ENCODE measurements at regions not wholly inside any gene's neighbourhood (a gene's known extent, or its start where the extent isn't known, plus 50 kb on each side); places are given as distances from the start of the nearest gene placed in this dataset.

- TF ChIP-seq, protein P1, sequence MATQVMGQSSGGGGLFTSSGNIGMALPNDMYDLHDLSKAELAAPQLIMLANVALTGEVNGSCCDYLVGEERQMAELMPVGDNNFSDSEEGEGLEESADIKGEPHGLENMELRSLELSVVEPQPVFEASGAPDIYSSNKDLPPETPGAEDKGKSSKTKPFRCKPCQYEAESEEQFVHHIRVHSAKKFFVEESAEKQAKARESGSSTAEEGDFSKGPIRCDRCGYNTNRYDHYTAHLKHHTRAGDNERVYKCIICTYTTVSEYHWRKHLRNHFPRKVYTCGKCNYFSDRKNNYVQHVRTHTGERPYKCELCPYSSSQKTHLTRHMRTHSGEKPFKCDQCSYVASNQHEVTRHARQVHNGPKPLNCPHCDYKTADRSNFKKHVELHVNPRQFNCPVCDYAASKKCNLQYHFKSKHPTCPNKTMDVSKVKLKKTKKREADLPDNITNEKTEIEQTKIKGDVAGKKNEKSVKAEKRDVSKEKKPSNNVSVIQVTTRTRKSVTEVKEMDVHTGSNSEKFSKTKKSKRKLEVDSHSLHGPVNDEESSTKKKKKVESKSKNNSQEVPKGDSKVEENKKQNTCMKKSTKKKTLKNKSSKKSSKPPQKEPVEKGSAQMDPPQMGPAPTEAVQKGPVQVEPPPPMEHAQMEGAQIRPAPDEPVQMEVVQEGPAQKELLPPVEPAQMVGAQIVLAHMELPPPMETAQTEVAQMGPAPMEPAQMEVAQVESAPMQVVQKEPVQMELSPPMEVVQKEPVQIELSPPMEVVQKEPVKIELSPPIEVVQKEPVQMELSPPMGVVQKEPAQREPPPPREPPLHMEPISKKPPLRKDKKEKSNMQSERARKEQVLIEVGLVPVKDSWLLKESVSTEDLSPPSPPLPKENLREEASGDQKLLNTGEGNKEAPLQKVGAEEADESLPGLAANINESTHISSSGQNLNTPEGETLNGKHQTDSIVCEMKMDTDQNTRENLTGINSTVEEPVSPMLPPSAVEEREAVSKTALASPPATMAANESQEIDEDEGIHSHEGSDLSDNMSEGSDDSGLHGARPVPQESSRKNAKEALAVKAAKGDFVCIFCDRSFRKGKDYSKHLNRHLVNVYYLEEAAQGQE (IDR thresholded peaks at IDR 0.05; ENCODE audit: unreplicated experiment), result no peak
- TF ChIP-seq JUNB (IDR thresholded peaks at IDR 0.05; ENCODE audit: unreplicated experiment) (no peak), CREB1 (CRISPR knock-in tag; IDR thresholded peaks at IDR 0.05; ENCODE audit: low read depth) (no peak), ZNF331 (CRISPR knock-in tag; IDR thresholded peaks at IDR 0.05; ENCODE audit: low read depth) (no peak), NANOG (IDR thresholded peaks at IDR 0.05; ENCODE audit: borderline replicate concordance) (no peak), STAT1 (IDR thresholded peaks at IDR 0.05; ENCODE audit: unreplicated experiment) (no peak), ZNF114 (CRISPR knock-in tag; IDR thresholded peaks at IDR 0.05) (no peak), POLR2AphosphoS5 (IDR thresholded peaks at IDR 0.05; ENCODE audit: low read depth) (no peak), EZH2 (IDR thresholded peaks at IDR 0.05; ENCODE audit: low read depth, unreplicated experiment) (no peak)
- TF ChIP-seq, protein P2, sequence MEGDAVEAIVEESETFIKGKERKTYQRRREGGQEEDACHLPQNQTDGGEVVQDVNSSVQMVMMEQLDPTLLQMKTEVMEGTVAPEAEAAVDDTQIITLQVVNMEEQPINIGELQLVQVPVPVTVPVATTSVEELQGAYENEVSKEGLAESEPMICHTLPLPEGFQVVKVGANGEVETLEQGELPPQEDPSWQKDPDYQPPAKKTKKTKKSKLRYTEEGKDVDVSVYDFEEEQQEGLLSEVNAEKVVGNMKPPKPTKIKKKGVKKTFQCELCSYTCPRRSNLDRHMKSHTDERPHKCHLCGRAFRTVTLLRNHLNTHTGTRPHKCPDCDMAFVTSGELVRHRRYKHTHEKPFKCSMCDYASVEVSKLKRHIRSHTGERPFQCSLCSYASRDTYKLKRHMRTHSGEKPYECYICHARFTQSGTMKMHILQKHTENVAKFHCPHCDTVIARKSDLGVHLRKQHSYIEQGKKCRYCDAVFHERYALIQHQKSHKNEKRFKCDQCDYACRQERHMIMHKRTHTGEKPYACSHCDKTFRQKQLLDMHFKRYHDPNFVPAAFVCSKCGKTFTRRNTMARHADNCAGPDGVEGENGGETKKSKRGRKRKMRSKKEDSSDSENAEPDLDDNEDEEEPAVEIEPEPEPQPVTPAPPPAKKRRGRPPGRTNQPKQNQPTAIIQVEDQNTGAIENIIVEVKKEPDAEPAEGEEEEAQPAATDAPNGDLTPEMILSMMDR (conservative IDR thresholded peaks at IDR 0.05; ENCODE audit: low read depth in 2 of 2), result no peak
- TF ChIP-seq, protein P3, sequence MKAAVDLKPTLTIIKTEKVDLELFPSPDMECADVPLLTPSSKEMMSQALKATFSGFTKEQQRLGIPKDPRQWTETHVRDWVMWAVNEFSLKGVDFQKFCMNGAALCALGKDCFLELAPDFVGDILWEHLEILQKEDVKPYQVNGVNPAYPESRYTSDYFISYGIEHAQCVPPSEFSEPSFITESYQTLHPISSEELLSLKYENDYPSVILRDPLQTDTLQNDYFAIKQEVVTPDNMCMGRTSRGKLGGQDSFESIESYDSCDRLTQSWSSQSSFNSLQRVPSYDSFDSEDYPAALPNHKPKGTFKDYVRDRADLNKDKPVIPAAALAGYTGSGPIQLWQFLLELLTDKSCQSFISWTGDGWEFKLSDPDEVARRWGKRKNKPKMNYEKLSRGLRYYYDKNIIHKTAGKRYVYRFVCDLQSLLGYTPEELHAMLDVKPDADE (IDR thresholded peaks at IDR 0.05), result no peak
Measured at GRCh38 chr3:94304954-94305353, 242.1 kb downstream of the NSUN3 start (continued).

- H3K36me3 ChIP-seq (ENCODE audit: insufficient read depth), result no peaks in the 10 kb centered on the region
- H3K9me3 Mint-ChIP-seq, result no peaks in the 10 kb centered on the region; the same call in 2 of the 3 replicates
- H3K9me2 ChIP-seq (ENCODE audit: insufficient read depth), result no peaks in the 10 kb centered on the region
- ATAC-seq (no peak; the same call in 2 of the 3 replicates), DNase-seq (ENCODE audit: low spot score) (peak; percentile 5)
- no peaks in the 10 kb centered on the region for H3K79me2 ChIP-seq (replicated peaks; ENCODE audit: insufficient read depth)
- H3K27ac ChIP-seq (ENCODE audit: low read depth), result no peak overlapping the region
- peaks cover 3% of the 10 kb centered on the region for H3K27me3 Mint-ChIP-seq (ENCODE audit: insufficient read depth, low read depth, poor library complexity)
- H3K27ac Mint-ChIP-seq, result no peak overlapping the region
- H2AFZ ChIP-seq, result no peak overlapping the region
- H3K36me3 Mint-ChIP-seq (ENCODE audit: low read depth), result no peaks in the 10 kb centered on the region; the same call in 2 of the 3 replicates
- H3K4me2 ChIP-seq, result no peak overlapping the region
- H3K4me1 ChIP-seq (ENCODE audit: insufficient read depth), result peaks cover 5% of the 10 kb centered on the region; the same call in 1 of the 2 replicates
- no peak overlapping the region for H3K4me3 ChIP-seq
- no peaks in the 10 kb centered on the region for H4K20me1 ChIP-seq (replicated peaks; ENCODE audit: insufficient read depth)
- no peaks in the 10 kb centered on the region for H3F3A ChIP-seq (replicated peaks; ENCODE audit: low read depth)
- H3K4me1 Mint-ChIP-seq, result peaks cover 21% of the 10 kb centered on the region; the same call in 2 of the 3 replicates
- no peaks in the 10 kb centered on the region for H3K27me3 ChIP-seq (ENCODE audit: insufficient read depth)
- no peak overlapping the region for H3K4me3 Mint-ChIP-seq
- TF ChIP-seq STAT1 (IDR thresholded peaks at IDR 0.05; ENCODE audit: unreplicated experiment) (no peak), JUNB (IDR thresholded peaks at IDR 0.05; ENCODE audit: unreplicated experiment) (no peak), ZNF331 (CRISPR knock-in tag; IDR thresholded peaks at IDR 0.05; ENCODE audit: low read depth) (no peak), POLR2AphosphoS5 (IDR thresholded peaks at IDR 0.05; ENCODE audit: low read depth) (no peak), NANOG (IDR thresholded peaks at IDR 0.05; ENCODE audit: borderline replicate concordance) (no peak), ZNF114 (CRISPR knock-in tag; IDR thresholded peaks at IDR 0.05) (no peak), CREB1 (CRISPR knock-in tag; IDR thresholded peaks at IDR 0.05; ENCODE audit: low read depth) (no peak)
- TF ChIP-seq, protein P2 (conservative IDR thresholded peaks at IDR 0.05; ENCODE audit: low read depth in 2 of 2), result no peak
Measured at GRCh38 chr3:94305835-94306611, 243.2 kb downstream of the NSUN3 start.

Measured in GM23338 (cell line).